ENCODE measurements at regions not wholly inside any gene's neighbourhood (a gene's known extent, or its start where the extent isn't known, plus 50 kb on each side); places are given as distances from the start of the nearest gene placed in this dataset.

- no peak for TF ChIP-seq ZBTB11 (CRISPR knock-in tag; IDR thresholded peaks at IDR 0.05)
- TF ChIP-seq ZNF687 (IDR thresholded peaks at IDR 0.05) = no peak
- TF ChIP-seq LARP7 (IDR thresholded peaks at IDR 0.05) = no peak
- TF ChIP-seq BCLAF1 (IDR thresholded peaks at IDR 0.05) = no peak
- no peak for TF ChIP-seq SMC3 (IDR thresholded peaks at IDR 0.05; ENCODE audit: borderline replicate concordance, low read length)
- no peak for TF ChIP-seq ZBTB4 (CRISPR knock-in tag; IDR thresholded peaks at IDR 0.05)
- no peak for TF ChIP-seq HCFC1 (IDR thresholded peaks at IDR 0.05; ENCODE audit: low read length)
- TF ChIP-seq TCF12 (IDR thresholded peaks at IDR 0.05; ENCODE audit: low read depth, low read length) = no peak
- no peak for TF ChIP-seq WRNIP1 (IDR thresholded peaks at IDR 0.05; ENCODE audit: borderline replicate concordance, low read depth, low read length)
- TF ChIP-seq EED (IDR thresholded peaks at IDR 0.05; ENCODE audit: low read depth) = no peak
- TF ChIP-seq E2F4 (IDR thresholded peaks at IDR 0.05; ENCODE audit: low read depth, low read length) = no peak
These were observed 832.0 kb downstream of the GALC start (continued) for GRCh38 chr14:87160989-87161388.
